Fibroblast of the aortic adventitia (primary cell): ENCODE measurements at regions not wholly inside any gene's neighbourhood (a gene's known extent, or its start where the extent isn't known, plus 50 kb on each side); places are given as distances from the start of the nearest gene placed in this dataset.

Experiments used
- DNase-seq: peaks from one replicate; pipeline ENCODE4 v3.0.0-alpha.2; 2010; ENCODE audit warnings: low read depth
- H3K4me3 ChIP-seq: 2 replicates; pipeline ENCODE4 v1.5.1; 2011; ENCODE audit warnings: low read depth, mild to moderate bottlenecking, control low read depth, low read length, moderate library complexity
- TF ChIP-seq, protein P1 (sequence below): IDR thresholded peaks from 2 replicates; pipeline ENCODE4 v1.5.1; 2011; ENCODE audit warnings: mild to moderate bottlenecking, low read length, control low read depth, inconsistent platforms; ENCODE audit not compliant: insufficient read depth

DNA sequence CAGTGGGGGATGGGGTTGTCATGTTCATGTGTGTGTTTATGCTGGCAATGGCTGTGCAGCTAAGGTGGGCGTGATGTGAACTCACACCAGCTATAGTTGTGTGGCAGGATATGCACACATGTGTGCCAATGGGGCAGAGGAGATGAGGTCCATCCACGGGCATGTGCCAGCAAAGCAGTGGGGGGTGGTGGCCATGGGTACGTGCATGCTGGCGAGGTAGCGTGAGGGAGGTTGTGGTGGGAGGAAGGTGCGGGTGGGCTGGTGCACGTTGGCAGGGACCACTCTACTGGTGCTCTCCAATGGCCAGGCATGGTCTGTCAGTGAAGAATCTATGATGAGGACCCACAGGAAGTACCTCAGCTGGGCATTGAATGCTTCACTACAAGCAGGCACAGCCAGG lies 567.5 kb upstream of the SORCS1 start:
- no peak for DNase-seq
- no peak overlapping the region for H3K4me3 ChIP-seq
- TF ChIP-seq, protein P1, sequence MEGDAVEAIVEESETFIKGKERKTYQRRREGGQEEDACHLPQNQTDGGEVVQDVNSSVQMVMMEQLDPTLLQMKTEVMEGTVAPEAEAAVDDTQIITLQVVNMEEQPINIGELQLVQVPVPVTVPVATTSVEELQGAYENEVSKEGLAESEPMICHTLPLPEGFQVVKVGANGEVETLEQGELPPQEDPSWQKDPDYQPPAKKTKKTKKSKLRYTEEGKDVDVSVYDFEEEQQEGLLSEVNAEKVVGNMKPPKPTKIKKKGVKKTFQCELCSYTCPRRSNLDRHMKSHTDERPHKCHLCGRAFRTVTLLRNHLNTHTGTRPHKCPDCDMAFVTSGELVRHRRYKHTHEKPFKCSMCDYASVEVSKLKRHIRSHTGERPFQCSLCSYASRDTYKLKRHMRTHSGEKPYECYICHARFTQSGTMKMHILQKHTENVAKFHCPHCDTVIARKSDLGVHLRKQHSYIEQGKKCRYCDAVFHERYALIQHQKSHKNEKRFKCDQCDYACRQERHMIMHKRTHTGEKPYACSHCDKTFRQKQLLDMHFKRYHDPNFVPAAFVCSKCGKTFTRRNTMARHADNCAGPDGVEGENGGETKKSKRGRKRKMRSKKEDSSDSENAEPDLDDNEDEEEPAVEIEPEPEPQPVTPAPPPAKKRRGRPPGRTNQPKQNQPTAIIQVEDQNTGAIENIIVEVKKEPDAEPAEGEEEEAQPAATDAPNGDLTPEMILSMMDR, result no peak

DNA sequence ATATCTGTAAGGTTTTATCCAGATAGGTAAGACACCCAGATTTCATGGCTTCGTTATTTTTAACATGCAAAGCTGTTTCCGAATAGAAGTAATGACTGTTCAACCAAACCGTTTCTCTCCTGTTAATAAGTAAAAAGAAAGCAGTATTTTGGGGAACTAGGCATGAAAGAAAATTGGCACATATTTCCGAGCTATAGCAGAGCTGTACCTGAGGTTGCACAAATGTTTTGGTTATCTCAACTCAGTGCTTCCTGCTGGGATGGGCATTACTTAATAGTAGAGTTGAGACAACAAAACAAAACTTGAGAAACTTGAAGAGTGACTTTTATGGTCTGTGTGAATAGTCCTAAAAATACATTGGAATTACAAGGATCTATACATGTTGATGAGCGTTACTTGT lies 564.3 kb upstream of the SORCS1 start:
- no peak overlapping the region for H3K4me3 ChIP-seq
- no peak for DNase-seq
- TF ChIP-seq, protein P1, result no peak

GRCh38 chr10:107727767-107728317 lies 563.3 kb upstream of the SORCS1 start:
- DNase-seq, result peak; percentile 42
- TF ChIP-seq, protein P1, result no peak
- H3K4me3 ChIP-seq, result no peak overlapping the region

GRCh38 chr10:107718864-107719263 lies 554.4 kb upstream of the SORCS1 start:
- TF ChIP-seq, protein P1, result no peak
- no peak overlapping the region for H3K4me3 ChIP-seq
- no peak for DNase-seq

DNA sequence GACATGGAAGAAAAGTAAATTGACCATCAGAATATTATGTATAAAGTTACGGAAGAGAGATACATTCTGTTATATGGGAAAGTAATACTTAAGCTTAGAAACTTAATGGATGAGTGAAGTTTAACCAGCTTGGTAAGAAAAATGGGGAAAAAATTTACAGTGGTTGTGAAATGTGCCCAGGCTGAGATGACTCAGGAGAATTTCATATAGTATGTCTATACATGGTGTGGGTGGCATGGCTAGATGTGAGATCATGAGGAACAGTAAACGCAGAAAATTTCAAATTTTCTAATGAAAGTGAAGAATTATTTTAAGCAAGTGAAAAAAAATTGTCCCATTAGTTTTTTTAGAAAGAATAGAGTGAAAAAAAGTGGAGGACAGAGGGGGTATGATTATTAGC lies 552.5 kb upstream of the SORCS1 start:
- H3K4me3 ChIP-seq, result no peak overlapping the region
- TF ChIP-seq, protein P1, result no peak
- no peak for DNase-seq

- no peak for DNase-seq
- H3K4me3 ChIP-seq, result no peak overlapping the region
Observed at GRCh38 chr10:107715565-107715964, 551.1 kb upstream of the SORCS1 start.

GRCh38 chr10:107708981-107709380 lies 544.5 kb upstream of the SORCS1 start:
- DNase-seq, result no peak

More at GRCh38 chr10:107715565-107715964, 551.1 kb upstream of the SORCS1 start:
- TF ChIP-seq, protein P1, result no peak

More at GRCh38 chr10:107708981-107709380, 544.5 kb upstream of the SORCS1 start:
- no peak overlapping the region for H3K4me3 ChIP-seq
- TF ChIP-seq, protein P1, result no peak
